ENCODE measurements at regions not wholly inside any gene's neighbourhood (a gene's known extent, or its start where the extent isn't known, plus 50 kb on each side); places are given as distances from the start of the nearest gene placed in this dataset.

DNA sequence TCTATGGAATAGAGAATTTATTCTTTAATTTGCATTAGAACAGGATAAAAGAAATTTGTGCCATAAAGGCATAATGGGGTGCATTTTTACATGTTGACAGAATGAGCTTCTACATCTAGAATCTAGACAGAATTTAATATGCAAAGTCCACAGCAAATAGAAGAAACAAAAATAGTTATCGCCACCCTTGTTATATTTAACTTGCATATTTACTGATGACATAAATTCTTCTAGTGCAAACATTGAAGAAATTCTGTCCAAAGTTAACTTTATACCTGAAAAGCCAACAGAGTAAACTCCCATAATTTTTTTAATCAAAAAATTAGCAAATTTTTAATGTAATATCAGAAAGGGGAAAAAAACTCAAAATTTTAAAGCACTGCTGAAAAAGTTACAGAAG is 213.7 kb upstream of the ALCAM start:
- no peak overlapping the region for H3K4me2 ChIP-seq
- H3F3A ChIP-seq (ENCODE audit: low read depth): peaks cover 19% of the 10 kb centered on the region
- Mint-ChIP-seq H3K27me3 (ENCODE audit: insufficient read depth, low read depth) (no peaks in the 10 kb centered on the region), H3K36me3 (peaks cover 2% of the 10 kb centered on the region), H3K4me3 (no peak overlapping the region), H3K27ac (no peak overlapping the region), H3K4me1 (peaks cover 3% of the 10 kb centered on the region), H3K9me3 (peaks cover 10% of the 10 kb centered on the region)
- H3K9ac ChIP-seq: no peak overlapping the region
- no peak for DNase-seq (ENCODE audit: low spot score)
- no peak overlapping the region for H3K27ac ChIP-seq
- no peak overlapping the region for H3K4me3 ChIP-seq
- H3K79me2 ChIP-seq (ENCODE audit: low read depth): no peaks in the 10 kb centered on the region
- H3K36me3 ChIP-seq: peaks cover 5% of the 10 kb centered on the region
- TF ChIP-seq EZH2phosphoT487 (IDR thresholded peaks at IDR 0.05) (no peak), EZH2 (IDR thresholded peaks at IDR 0.05) (no peak)
- TF ChIP-seq, protein P1, sequence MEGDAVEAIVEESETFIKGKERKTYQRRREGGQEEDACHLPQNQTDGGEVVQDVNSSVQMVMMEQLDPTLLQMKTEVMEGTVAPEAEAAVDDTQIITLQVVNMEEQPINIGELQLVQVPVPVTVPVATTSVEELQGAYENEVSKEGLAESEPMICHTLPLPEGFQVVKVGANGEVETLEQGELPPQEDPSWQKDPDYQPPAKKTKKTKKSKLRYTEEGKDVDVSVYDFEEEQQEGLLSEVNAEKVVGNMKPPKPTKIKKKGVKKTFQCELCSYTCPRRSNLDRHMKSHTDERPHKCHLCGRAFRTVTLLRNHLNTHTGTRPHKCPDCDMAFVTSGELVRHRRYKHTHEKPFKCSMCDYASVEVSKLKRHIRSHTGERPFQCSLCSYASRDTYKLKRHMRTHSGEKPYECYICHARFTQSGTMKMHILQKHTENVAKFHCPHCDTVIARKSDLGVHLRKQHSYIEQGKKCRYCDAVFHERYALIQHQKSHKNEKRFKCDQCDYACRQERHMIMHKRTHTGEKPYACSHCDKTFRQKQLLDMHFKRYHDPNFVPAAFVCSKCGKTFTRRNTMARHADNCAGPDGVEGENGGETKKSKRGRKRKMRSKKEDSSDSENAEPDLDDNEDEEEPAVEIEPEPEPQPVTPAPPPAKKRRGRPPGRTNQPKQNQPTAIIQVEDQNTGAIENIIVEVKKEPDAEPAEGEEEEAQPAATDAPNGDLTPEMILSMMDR (IDR thresholded peaks at IDR 0.05): no peak
- H2AFZ ChIP-seq (replicated peaks): no peak overlapping the region
- H4K20me1 ChIP-seq (ENCODE audit: low read depth): no peaks in the 10 kb centered on the region
- H3K9me3 ChIP-seq (ENCODE audit: low read depth): no peaks in the 10 kb centered on the region
- no peaks in the 10 kb centered on the region for H3K27me3 ChIP-seq
- H3K4me1 ChIP-seq: peaks cover 3% of the 10 kb centered on the region

DNA sequence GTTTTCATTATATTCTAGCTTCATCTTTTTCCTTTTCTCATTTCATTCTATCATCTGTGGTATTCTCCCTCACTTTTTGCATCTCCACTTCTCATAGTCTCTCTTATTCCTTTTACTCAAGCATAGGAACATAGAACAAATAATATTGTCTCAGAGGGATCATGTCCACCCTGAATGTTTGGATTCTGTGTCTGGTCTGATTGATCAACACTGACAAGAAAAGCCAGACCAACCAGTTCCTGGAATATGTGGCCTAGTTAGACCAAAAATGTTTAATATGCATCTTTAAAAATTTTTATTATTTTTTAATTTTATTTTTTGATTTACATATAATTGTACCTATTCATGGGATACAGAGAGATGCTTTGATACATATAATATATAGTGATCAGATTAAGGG is 212.0 kb upstream of the ALCAM start:
- Mint-ChIP-seq H3K4me1 (peaks cover 3% of the 10 kb centered on the region), H3K36me3 (no peaks in the 10 kb centered on the region), H3K27ac (no peak overlapping the region), H3K9me3 (peaks cover 4% of the 10 kb centered on the region), H3K4me3 (no peak overlapping the region), H3K27me3 (ENCODE audit: insufficient read depth, low read depth) (no peaks in the 10 kb centered on the region)
- H3K4me2 ChIP-seq: no peak overlapping the region
- H3K4me3 ChIP-seq: no peak overlapping the region
- no peak overlapping the region for H3K9ac ChIP-seq
- no peaks in the 10 kb centered on the region for H4K20me1 ChIP-seq (ENCODE audit: low read depth)
- H2AFZ ChIP-seq (replicated peaks): no peak overlapping the region
- no peaks in the 10 kb centered on the region for H3K27me3 ChIP-seq
- H3F3A ChIP-seq (ENCODE audit: low read depth): peaks cover 19% of the 10 kb centered on the region
- no peak for TF ChIP-seq EZH2 (IDR thresholded peaks at IDR 0.05)
- TF ChIP-seq, protein P1 (IDR thresholded peaks at IDR 0.05): no peak
- DNase-seq (ENCODE audit: low spot score): no peak
- H3K4me1 ChIP-seq: peaks cover 3% of the 10 kb centered on the region
- no peaks in the 10 kb centered on the region for H3K79me2 ChIP-seq (ENCODE audit: low read depth)
- H3K36me3 ChIP-seq: peaks cover 5% of the 10 kb centered on the region
- H3K27ac ChIP-seq: no peak overlapping the region
- H3K9me3 ChIP-seq (ENCODE audit: low read depth): no peaks in the 10 kb centered on the region

DNA sequence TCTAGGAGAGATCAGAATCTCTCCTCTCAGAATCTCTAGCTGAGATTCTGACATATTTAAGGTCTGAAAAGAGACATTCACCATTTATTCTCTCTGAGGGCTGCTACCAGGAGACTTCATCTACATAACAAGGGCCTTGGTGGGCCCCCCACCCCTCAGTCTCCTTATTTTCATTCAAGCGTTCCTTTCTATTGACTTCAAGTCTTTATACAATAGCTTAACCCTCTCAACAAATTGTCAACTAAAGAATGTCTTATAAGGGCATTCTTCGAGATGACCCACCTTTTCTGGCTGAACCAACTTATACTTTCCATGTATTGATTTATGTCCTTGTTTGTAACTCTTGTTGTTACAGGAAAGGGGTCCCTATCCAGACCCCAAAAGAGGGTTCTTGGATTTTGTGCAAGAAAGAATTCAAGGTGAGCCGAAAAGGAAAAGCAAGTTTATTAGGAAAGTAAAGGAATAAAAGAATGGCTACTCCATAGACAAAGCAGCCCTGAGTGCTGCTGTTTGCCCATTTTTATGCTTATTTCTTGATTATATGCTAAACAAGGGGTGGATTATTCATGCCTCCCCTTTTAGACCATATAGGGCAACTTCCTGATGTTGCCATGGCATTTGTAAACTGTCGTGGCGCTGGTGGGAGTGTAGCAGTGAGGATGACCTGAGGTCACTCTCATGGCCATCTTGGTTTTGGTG is 209.5 kb upstream of the ALCAM start:
- Histone ChIP-seq H3F3A (ENCODE audit: low read depth) (peaks cover 19% of the 10 kb centered on the region), H3K9ac (no peak overlapping the region), H3K27me3 (no peaks in the 10 kb centered on the region), H3K4me3 (no peak overlapping the region), H3K4me2 (no peak overlapping the region), H4K20me1 (ENCODE audit: low read depth) (no peaks in the 10 kb centered on the region), H3K27ac (peak overlapping the region; percentile 37), H3K4me1 (peaks cover 3% of the 10 kb centered on the region), H3K79me2 (ENCODE audit: low read depth) (no peaks in the 10 kb centered on the region), H3K36me3 (peaks cover 5% of the 10 kb centered on the region), H2AFZ (replicated peaks) (no peak overlapping the region), H3K9me3 (ENCODE audit: low read depth) (no peaks in the 10 kb centered on the region)
- Mint-ChIP-seq H3K36me3 (no peaks in the 10 kb centered on the region), H3K9me3 (no peaks in the 10 kb centered on the region), H3K27me3 (ENCODE audit: insufficient read depth, low read depth) (no peaks in the 10 kb centered on the region), H3K27ac (no peak overlapping the region), H3K4me3 (no peak overlapping the region), H3K4me1 (peaks cover 3% of the 10 kb centered on the region)
- no peak for TF ChIP-seq EZH2phosphoT487 (IDR thresholded peaks at IDR 0.05)
- TF ChIP-seq EZH2 (IDR thresholded peaks at IDR 0.05): no peak
- TF ChIP-seq, protein P1 (IDR thresholded peaks at IDR 0.05): no peak
- peak; percentile 15 for DNase-seq (ENCODE audit: low spot score)

Measured in neural progenitor cell (in vitro differentiated cells).